Upper lobe of left lung (tissue), 6 donors: ENCODE measurements at regions not wholly inside any gene's neighbourhood (a gene's known extent, or its start where the extent isn't known, plus 50 kb on each side); places are given as distances from the start of the nearest gene placed in this dataset.

Experiments used
- ATAC-seq, 2 donors: fragments of 200-7000 bp; cut with Tn5 transposase; one replicate each; pipeline ENCODE4 v1.9.1; 2022; ENCODE audit warnings: mild to moderate bottlenecking in 2 of 2, moderate library complexity in 2 of 2; ENCODE audit not compliant: low FRiP score in 2 of 2
- DNase-seq, 2 donors: peaks; one replicate each; pipeline ENCODE4 v3.0.0-alpha.2; 2019 to 2020
- H3K27ac ChIP-seq, 4 donors: fragments of 200-600 bp; sonication (generic); one replicate each; pipeline ENCODE4 v1.5.1; 2016 to 2019
- H3K27me3 ChIP-seq, 4 donors: fragments of 200-600 bp; sonication (generic); one replicate each; pipeline ENCODE4 v1.5.1; 2017 to 2019
- H3K36me3 ChIP-seq, 4 donors: fragments of 200-600 bp; sonication (generic); one replicate each; pipeline ENCODE4 v1.5.1; 2016 to 2019
- H3K4me1 ChIP-seq, 4 donors: fragments of 200-600 bp; sonication (generic); one replicate each; pipeline ENCODE4 v1.5.1; 2018 to 2019
- H3K4me3 ChIP-seq, 4 donors: fragments of 200-600 bp; sonication (generic); one replicate each; pipeline ENCODE4 v1.5.1; 2017 to 2019; ENCODE audit warnings: mild to moderate bottlenecking in 2 of 4, moderate library complexity in 1 of 4
- H3K9me3 ChIP-seq, 4 donors: fragments of 200-600 bp; sonication (generic); one replicate each; pipeline ENCODE4 v1.5.1; 2018 to 2019
- EP300 ChIP-seq, 4 donors: sonication (generic); formaldehyde crosslinking; IDR thresholded peaks; one replicate each; pipeline ENCODE4 v1.5.1; 2017; ENCODE audit warnings: antibody characterized with exemption in 4 of 4, control low read depth in 2 of 4
- POLR2A ChIP-seq, 4 donors: fragments of 450-650 bp; IDR thresholded peaks; one replicate each; pipeline ENCODE4 v1.5.1; 2016 to 2017; ENCODE audit warnings: antibody characterized with exemption in 4 of 4, mild to moderate bottlenecking in 2 of 4
- POLR2AphosphoS5 ChIP-seq, 2 donors: sonication (generic); formaldehyde crosslinking; IDR thresholded peaks; one replicate each; pipeline ENCODE4 v1.5.1; 2017; ENCODE audit warnings: antibody characterized with exemption in 2 of 2
- WGBS, 2 donors: methylation state at CpG; one replicate each; pipeline ENCODE4 v1.1.5; 2017 to 2018; 5-methylcytosine and 5-hydroxymethylcytosine counted together
- TF ChIP-seq, protein P1 (sequence below), 6 experiments: fragments of 450-650 bp in 4 of 6; fragments of 200-600 bp in 2 of 6; sonication (generic) in 2 of 6; IDR thresholded peaks; one replicate each; pipeline ENCODE4 v1.5.1; 2016 to 2019; ENCODE audit warnings: antibody characterized with exemption in 6 of 6
- donor health status: DM: no; HTN: no; CAD: no; lungs with moderate emphysema.
- donor health status: DM: no; HTN: yes; CAD: no; lungs with severe emphysema.

DNA sequence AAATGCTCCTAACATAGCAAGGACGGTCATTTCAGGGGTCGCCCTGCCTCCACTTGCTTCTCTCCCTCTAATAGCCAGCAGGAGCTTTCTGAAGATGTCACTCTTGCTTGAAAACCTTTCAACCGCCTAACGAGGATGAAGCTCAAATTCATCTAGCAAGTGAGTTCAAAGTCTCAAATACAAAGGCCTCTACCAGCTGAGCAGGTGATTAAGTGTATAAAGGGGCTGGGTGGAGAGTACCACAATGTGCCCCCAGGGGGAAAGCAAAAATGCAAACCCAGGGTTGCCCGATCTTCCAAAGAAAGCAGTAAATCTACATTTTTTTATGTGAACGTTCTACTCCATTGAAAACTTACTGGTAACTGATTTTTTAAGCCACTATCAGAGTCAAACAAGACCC lies 50.4 kb upstream of the GRIP2 start:
- Histone ChIP-seq H3K36me3 (no peaks in the 10 kb centered on the region), H3K9me3 (no peaks in the 10 kb centered on the region), H3K4me1 (no peaks in the 10 kb centered on the region), H3K27me3 (no peaks in the 10 kb centered on the region), H3K4me3 (no peak overlapping the region), H3K27ac (no peak overlapping the region)
- 49 to 65% methylated on average over 6 of the region's 6 CpGs for WGBS, 2 donors
- DNase-seq (no peak), ATAC-seq (no peak)
- TF ChIP-seq POLR2AphosphoS5 (IDR thresholded peaks at IDR 0.05) (no peak), POLR2A (IDR thresholded peaks at IDR 0.05) (no peak), EP300 (IDR thresholded peaks at IDR 0.05) (no peak)
- TF ChIP-seq, protein P1, sequence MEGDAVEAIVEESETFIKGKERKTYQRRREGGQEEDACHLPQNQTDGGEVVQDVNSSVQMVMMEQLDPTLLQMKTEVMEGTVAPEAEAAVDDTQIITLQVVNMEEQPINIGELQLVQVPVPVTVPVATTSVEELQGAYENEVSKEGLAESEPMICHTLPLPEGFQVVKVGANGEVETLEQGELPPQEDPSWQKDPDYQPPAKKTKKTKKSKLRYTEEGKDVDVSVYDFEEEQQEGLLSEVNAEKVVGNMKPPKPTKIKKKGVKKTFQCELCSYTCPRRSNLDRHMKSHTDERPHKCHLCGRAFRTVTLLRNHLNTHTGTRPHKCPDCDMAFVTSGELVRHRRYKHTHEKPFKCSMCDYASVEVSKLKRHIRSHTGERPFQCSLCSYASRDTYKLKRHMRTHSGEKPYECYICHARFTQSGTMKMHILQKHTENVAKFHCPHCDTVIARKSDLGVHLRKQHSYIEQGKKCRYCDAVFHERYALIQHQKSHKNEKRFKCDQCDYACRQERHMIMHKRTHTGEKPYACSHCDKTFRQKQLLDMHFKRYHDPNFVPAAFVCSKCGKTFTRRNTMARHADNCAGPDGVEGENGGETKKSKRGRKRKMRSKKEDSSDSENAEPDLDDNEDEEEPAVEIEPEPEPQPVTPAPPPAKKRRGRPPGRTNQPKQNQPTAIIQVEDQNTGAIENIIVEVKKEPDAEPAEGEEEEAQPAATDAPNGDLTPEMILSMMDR (IDR thresholded peaks at IDR 0.05) = no peak

DNA sequence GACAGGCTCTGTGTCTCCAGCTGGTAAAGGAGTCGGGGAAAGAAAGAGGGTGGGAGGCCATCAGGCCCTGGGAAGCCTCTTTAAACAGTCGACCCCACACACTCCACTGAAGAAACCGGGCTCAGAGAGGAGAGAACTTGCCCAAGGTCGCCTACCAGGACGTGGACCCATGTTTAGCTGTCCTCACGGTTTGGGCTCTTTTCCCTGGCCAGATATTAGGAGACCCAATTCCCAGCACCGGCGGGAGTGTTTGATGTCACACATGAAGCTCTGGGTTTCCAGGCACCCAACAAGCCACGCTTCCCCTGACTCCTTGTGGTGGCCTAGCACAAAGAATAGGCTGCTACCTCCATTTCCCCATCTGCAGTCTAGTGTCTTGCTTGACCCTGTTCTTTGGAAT lies 52.2 kb upstream of the GRIP2 start:
- DNase-seq (no peak), ATAC-seq (no peak)
- Histone ChIP-seq H3K9me3 (no peaks in the 10 kb centered on the region), H3K4me1 (no peaks in the 10 kb centered on the region), H3K36me3 (no peaks in the 10 kb centered on the region), H3K27me3 (no peaks in the 10 kb centered on the region), H3K27ac (no peak overlapping the region), H3K4me3 (no peak overlapping the region)
- TF ChIP-seq POLR2AphosphoS5 (IDR thresholded peaks at IDR 0.05) = no peak
- TF ChIP-seq, protein P1 (IDR thresholded peaks at IDR 0.05) = no peak
- TF ChIP-seq EP300 (IDR thresholded peaks at IDR 0.05) = no peak
- 75 to 88% methylated on average over 7 to 9 of the region's 9 CpGs for WGBS, 2 donors

DNA sequence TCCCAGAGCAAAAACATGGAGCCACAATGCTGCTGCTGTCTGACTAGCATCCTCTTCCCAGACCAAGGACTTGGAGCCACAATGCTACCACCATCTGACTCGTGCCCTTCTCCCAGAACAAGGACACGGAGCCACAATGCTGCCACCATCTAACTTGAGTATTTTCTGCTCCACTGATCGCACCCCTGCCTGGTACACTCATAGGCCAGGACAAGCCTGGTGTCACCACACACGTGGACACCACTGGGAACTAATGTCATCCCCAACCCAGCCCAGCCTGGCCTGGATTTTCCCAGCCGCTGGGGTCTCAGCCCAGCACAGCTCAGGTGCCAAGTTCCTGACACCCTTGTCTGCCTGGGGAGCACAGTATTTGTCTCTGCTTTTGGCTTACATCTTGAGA lies 52.7 kb upstream of the GRIP2 start:
- 80 to 88% methylated on average over 5 of the region's 5 CpGs for WGBS, 2 donors
- H3K4me3 ChIP-seq = no peak overlapping the region

DNA sequence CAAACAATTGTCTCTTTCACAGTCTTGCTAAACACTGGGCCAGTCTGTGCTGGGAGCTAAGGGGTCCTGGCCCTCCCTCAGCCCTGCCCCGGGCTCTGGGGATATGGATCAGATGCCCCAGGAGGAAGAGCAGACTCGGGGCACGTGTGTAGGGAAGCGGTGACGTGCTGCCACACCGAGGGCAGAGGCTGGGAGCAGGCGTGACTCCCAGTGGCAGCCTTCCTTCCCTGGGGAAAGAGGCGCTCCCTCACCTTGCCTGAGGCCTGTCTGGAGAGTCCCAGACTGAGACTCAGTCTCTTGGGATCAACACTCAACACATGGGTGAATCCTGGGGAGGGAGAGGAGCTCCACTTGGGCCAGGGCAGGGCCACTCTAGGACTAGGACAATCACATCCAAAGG lies 54.1 kb upstream of the GRIP2 start:
- H3K27me3 ChIP-seq = no peaks in the 10 kb centered on the region
- no peak overlapping the region for H3K4me3 ChIP-seq
- no peaks in the 10 kb centered on the region for H3K4me1 ChIP-seq
- H3K9me3 ChIP-seq = no peaks in the 10 kb centered on the region
- TF ChIP-seq POLR2A (IDR thresholded peaks at IDR 0.05) (no peak), POLR2AphosphoS5 (IDR thresholded peaks at IDR 0.05) (no peak), EP300 (IDR thresholded peaks at IDR 0.05) (no peak)
- TF ChIP-seq, protein P1 (IDR thresholded peaks at IDR 0.05) = no peak
- H3K27ac ChIP-seq = no peak overlapping the region
- H3K36me3 ChIP-seq = no peaks in the 10 kb centered on the region
- ATAC-seq = no peak
- WGBS, 2 donors = 45 to 53% methylated on average over 8 of the region's 8 CpGs
- DNase-seq = no peak

More for the DNA sequence above, 52.7 kb upstream of the GRIP2 start:
- Histone ChIP-seq H3K27me3 (no peaks in the 10 kb centered on the region), H3K9me3 (no peaks in the 10 kb centered on the region), H3K27ac (no peak overlapping the region), H3K4me1 (no peaks in the 10 kb centered on the region), H3K36me3 (no peaks in the 10 kb centered on the region)
- ATAC-seq (no peak), DNase-seq (no peak)
- no peak for TF ChIP-seq POLR2A (IDR thresholded peaks at IDR 0.05)
- TF ChIP-seq POLR2AphosphoS5 (IDR thresholded peaks at IDR 0.05) = no peak
- no peak for TF ChIP-seq EP300 (IDR thresholded peaks at IDR 0.05)
- TF ChIP-seq, protein P1 (IDR thresholded peaks at IDR 0.05) = no peak

DNA sequence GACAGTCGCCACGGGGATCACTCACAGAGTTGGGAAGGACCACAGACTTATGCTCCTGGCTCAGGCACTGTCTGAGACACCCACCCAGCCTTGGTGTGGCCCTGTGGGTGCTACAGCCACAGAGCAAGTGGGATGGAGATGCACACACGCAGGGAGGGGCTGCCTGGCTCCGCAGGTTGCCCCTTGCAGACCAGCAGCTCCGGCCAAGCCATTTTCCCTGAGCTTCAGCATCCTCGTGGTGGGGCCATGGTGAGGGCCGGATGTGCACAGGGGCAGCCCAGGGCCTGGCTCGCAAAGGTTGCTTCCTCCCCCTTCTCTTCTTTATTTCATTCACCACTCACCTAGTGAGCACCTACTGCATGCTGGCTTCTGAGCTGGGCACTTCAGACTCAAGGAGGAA lies 55.4 kb upstream of the GRIP2 start:
- H3K27ac ChIP-seq = no peak overlapping the region
- no peaks in the 10 kb centered on the region for H3K36me3 ChIP-seq
- 48 to 55% methylated on average over 5 to 8 of the region's 8 CpGs for WGBS, 2 donors
- no peak overlapping the region for H3K4me3 ChIP-seq
- TF ChIP-seq EP300 (IDR thresholded peaks at IDR 0.05) (no peak), POLR2AphosphoS5 (IDR thresholded peaks at IDR 0.05) (no peak), POLR2A (IDR thresholded peaks at IDR 0.05) (no peak)
- TF ChIP-seq, protein P1 (IDR thresholded peaks at IDR 0.05) = no peak
- H3K4me1 ChIP-seq = no peaks in the 10 kb centered on the region
- H3K27me3 ChIP-seq = no peaks in the 10 kb centered on the region
- ATAC-seq (no peak), DNase-seq (peak in 1 of 2 donors; percentile 57)
- no peaks in the 10 kb centered on the region for H3K9me3 ChIP-seq
